ENCODE measurements at regions not wholly inside any gene's neighbourhood (a gene's known extent, or its start where the extent isn't known, plus 50 kb on each side); places are given as distances from the start of the nearest gene placed in this dataset.

DNA sequence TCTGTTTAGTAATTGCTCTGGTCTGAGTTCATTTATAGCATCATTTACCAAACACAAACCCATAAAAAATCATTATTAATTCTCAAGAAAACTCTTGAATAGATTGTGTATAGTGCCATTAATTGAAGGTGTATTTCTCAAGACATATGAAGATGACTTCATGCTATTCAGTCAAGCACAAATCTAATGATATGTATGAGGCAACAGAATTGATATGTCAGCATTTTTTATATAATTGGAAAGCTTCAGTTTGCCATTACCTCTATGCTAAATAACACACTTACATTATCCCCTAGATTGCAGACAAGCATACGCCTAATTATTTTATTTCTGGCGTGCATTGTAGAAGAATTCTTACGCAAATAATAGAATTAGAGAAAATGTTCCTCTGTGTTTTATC, 461.8 kb downstream of the PDHA2 start:
- BruUV-seq (replicated peaks), result no TSS peak
- no peaks in the 10 kb centered on the region for H3K4me1 ChIP-seq (ENCODE audit: insufficient read depth, low read length, poor library complexity, severe bottlenecking)
- no peaks in the 10 kb centered on the region for H3K9me3 ChIP-seq (ENCODE audit: low read length)
- no peaks in the 10 kb centered on the region for H3K9me2 ChIP-seq (ENCODE audit: insufficient read depth, low read length)
- TF ChIP-seq EZH2phosphoT487 (IDR thresholded peaks at IDR 0.05; ENCODE audit: borderline replicate concordance, low read depth, low read length), result no peak
- TF ChIP-seq, protein P1, sequence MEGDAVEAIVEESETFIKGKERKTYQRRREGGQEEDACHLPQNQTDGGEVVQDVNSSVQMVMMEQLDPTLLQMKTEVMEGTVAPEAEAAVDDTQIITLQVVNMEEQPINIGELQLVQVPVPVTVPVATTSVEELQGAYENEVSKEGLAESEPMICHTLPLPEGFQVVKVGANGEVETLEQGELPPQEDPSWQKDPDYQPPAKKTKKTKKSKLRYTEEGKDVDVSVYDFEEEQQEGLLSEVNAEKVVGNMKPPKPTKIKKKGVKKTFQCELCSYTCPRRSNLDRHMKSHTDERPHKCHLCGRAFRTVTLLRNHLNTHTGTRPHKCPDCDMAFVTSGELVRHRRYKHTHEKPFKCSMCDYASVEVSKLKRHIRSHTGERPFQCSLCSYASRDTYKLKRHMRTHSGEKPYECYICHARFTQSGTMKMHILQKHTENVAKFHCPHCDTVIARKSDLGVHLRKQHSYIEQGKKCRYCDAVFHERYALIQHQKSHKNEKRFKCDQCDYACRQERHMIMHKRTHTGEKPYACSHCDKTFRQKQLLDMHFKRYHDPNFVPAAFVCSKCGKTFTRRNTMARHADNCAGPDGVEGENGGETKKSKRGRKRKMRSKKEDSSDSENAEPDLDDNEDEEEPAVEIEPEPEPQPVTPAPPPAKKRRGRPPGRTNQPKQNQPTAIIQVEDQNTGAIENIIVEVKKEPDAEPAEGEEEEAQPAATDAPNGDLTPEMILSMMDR (conservative IDR thresholded peaks at IDR 0.05; ENCODE audit: low read length), result no peak
- ChIA-PET POLR2A (interaction anchor here (0.6 kb wide), 1 partner anchor 424 kb away, joined by 4 read pairs; no protein-coding TSS in a partner anchor), CTCF (ENCODE audit: unreplicated experiment) (no interaction called here)
- H3K27ac ChIP-seq (ENCODE audit: low read depth, low read length, poor library complexity, severe bottlenecking), result no peak overlapping the region
- H3K4me2 ChIP-seq (ENCODE audit: low read length), result no peak overlapping the region
- H3K79me2 ChIP-seq (ENCODE audit: insufficient read depth, low read depth, low read length), result no peaks in the 10 kb centered on the region
- DNase-seq (ENCODE audit: low spot score), result no peak
- intact Hi-C loops (cut with micrococcal nuclease; ENCODE audit: unreplicated experiment), result no loop called here
- H4K20me1 ChIP-seq (ENCODE audit: insufficient read depth, low read length), result no peaks in the 10 kb centered on the region
- H3K36me3 ChIP-seq (ENCODE audit: insufficient read depth, low read length), result no peaks in the 10 kb centered on the region
- H2AFZ ChIP-seq (ENCODE audit: low read length), result no peak overlapping the region
- no peak overlapping the region for H3K4me3 ChIP-seq (ENCODE audit: low read depth, low read length, poor library complexity, severe bottlenecking)

DNA sequence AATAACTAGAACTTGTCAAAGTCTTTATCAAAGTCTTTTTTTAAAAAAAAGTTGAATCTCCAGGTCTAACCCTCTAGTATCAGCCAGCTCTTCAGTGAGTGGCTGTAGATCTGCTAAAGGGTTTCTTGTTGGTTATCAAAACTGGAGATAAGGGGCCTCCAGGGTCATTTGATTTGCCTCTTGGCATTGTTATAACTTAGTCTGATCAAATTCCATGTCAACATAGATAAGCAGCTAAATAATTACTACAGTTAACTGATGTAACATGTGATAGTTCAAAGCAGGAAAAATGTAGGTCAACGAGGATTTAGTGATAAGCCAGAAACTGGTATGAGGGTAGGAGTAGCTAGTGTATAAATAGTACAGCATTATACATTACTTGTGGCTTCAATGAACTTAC, 465.1 kb downstream of the PDHA2 start:
- H3K9me2 ChIP-seq (ENCODE audit: insufficient read depth, low read length), result no peaks in the 10 kb centered on the region
- H3K4me2 ChIP-seq (ENCODE audit: low read length), result no peak overlapping the region
- ChIA-PET CTCF (ENCODE audit: unreplicated experiment) (no interaction called here), POLR2A (interaction anchor here (0.6 kb wide), 1 partner anchor 1674 kb away, joined by 3 read pairs; no protein-coding TSS in a partner anchor)
- H3K27ac ChIP-seq (ENCODE audit: low read depth, low read length, poor library complexity, severe bottlenecking), result no peak overlapping the region
- no peak for DNase-seq (ENCODE audit: low spot score)
- H3K79me2 ChIP-seq (ENCODE audit: insufficient read depth, low read depth, low read length), result no peaks in the 10 kb centered on the region
- no peak overlapping the region for H3K4me3 ChIP-seq (ENCODE audit: low read depth, low read length, poor library complexity, severe bottlenecking)
- no peak overlapping the region for H2AFZ ChIP-seq (ENCODE audit: low read length)
- H3K9me3 ChIP-seq (ENCODE audit: low read length), result no peaks in the 10 kb centered on the region
- H3K36me3 ChIP-seq (ENCODE audit: insufficient read depth, low read length), result no peaks in the 10 kb centered on the region
- BruUV-seq (replicated peaks), result no TSS peak
- no peaks in the 10 kb centered on the region for H3K4me1 ChIP-seq (ENCODE audit: insufficient read depth, low read length, poor library complexity, severe bottlenecking)
- TF ChIP-seq, protein P1 (conservative IDR thresholded peaks at IDR 0.05; ENCODE audit: low read length), result no peak
- no peak for TF ChIP-seq EZH2phosphoT487 (IDR thresholded peaks at IDR 0.05; ENCODE audit: borderline replicate concordance, low read depth, low read length)
- no peaks in the 10 kb centered on the region for H4K20me1 ChIP-seq (ENCODE audit: insufficient read depth, low read length)
- intact Hi-C loops (cut with micrococcal nuclease; ENCODE audit: unreplicated experiment), result no loop called here

DNA sequence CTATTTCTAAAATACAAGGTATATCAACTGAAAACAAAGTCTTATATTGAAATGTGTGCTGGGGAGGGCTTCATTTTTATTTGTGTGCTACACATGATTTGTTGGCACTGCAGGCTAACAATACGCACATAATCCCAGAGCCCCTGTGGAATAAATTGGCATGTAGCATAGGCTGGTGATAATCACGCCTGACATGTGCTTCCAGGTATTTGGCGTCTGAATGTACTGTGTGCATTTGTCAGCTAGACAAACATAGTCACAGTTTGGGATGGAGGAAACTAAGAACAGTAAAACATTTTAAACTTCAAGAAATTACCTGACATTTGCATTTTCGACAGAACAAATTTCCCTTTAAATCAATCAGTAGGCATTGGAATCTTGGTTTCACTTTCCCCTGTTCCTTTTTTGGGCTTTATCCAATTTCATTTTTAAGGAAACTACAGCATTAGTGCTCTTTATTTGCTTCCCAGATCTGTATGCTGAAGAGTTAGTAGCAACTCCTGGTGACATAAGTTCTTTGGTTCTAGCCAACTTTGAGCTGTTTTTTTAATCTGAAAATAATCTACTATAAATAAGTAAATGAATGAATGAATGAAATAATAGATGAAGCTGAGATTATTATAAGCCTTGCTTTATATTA, 472.3 kb downstream of the PDHA2 start:
- intact Hi-C loops (cut with micrococcal nuclease; ENCODE audit: unreplicated experiment), result no loop called here
- Histone ChIP-seq H3K79me2 (ENCODE audit: insufficient read depth, low read depth, low read length) (no peaks in the 10 kb centered on the region), H3K36me3 (ENCODE audit: insufficient read depth, low read length) (no peaks in the 10 kb centered on the region), H4K20me1 (ENCODE audit: insufficient read depth, low read length) (no peaks in the 10 kb centered on the region), H3K4me2 (ENCODE audit: low read length) (no peak overlapping the region), H3K9me3 (ENCODE audit: low read length) (no peaks in the 10 kb centered on the region), H3K4me3 (ENCODE audit: low read depth, low read length, poor library complexity, severe bottlenecking) (no peak overlapping the region), H3K27ac (ENCODE audit: low read depth, low read length, poor library complexity, severe bottlenecking) (no peak overlapping the region), H2AFZ (ENCODE audit: low read length) (no peak overlapping the region), H3K4me1 (ENCODE audit: insufficient read depth, low read length, poor library complexity, severe bottlenecking) (no peaks in the 10 kb centered on the region), H3K9me2 (ENCODE audit: insufficient read depth, low read length) (no peaks in the 10 kb centered on the region)
- ChIA-PET CTCF (ENCODE audit: unreplicated experiment) (no interaction called here), POLR2A (no interaction called here)
- TF ChIP-seq EZH2phosphoT487 (IDR thresholded peaks at IDR 0.05; ENCODE audit: borderline replicate concordance, low read depth, low read length), result no peak
- TF ChIP-seq, protein P1 (conservative IDR thresholded peaks at IDR 0.05; ENCODE audit: low read length), result no peak
- DNase-seq (ENCODE audit: low spot score), result no peak
- no TSS peak for BruUV-seq (replicated peaks)

All from OCI-LY7 (cell line).